HT1080 (cell line): ENCODE measurements at regions not wholly inside any gene's neighbourhood (a gene's known extent, or its start where the extent isn't known, plus 50 kb on each side); places are given as distances from the start of the nearest gene placed in this dataset.

Experiments used
- DNase-seq: peaks from one replicate; pipeline ENCODE4 v3.0.0-alpha.2; 2015; ENCODE audit warnings: low read depth

DNA sequence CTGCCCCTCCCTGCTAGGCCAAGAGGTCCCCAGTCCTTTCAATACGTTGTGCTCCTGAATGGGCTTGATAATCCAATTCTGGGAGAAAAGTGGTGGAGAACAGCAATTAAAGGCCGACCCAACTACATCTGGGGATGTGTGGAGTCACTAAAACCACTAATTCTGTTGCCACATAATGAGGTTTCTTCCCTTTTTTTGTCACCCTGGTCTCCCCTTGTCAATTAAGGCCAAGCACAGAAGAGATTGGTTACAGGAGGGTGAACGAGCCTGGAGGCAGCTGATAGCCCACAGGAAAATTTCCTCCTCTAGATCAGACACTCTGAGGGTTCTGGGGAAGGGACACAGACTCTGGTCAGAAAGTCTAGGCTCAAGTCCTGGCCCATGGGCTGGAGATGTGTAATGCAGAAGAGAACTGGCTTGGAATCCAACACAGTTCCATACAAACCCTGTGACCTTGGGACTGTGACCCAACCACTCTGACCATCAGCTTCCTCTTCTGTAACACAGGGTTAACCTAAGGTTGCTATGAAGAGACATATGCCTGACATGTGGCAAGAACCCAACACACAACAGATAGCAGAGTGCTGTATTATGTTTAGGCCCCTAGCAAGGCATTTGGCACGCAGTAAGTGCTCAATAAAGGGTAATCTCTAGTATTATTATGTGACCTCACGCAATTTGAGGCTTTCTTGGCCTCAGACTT, 146.4 kb downstream of the CHST1 start:
- DNase-seq = no peak

DNA sequence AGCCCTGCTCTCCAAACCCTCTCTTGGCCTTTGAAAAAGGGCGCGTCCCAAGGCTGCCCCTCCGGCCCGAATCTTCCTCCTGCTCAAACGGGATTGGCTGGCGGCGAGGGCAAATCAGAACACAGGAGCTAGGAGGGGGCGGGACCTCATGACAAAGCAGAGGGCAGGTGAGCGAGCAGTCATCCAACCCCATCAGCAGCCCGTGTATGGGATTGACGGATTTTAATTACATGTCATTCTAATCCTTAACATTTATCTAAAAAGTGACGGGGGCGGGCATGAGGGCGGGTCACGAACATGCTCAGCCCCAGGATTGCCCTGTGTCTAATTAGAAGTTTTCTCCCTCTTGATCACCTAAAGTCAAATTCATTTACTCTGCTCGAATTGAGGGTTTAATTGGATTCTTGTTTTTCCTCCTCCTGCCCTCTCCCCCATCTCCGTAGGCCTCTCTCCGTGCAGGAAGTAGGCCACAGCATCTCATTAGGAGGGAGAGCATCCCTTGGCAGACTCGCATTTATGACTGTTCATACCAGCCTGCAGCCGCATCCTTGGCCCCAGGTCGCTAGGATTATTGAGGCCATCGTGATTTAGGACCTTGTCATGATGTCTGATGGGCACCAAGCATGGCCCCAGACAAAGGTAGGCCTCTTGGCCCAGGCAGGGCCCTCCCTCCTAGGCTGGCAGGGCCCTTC, 147.1 kb downstream of the CHST1 start:
- DNase-seq = no peak

DNA sequence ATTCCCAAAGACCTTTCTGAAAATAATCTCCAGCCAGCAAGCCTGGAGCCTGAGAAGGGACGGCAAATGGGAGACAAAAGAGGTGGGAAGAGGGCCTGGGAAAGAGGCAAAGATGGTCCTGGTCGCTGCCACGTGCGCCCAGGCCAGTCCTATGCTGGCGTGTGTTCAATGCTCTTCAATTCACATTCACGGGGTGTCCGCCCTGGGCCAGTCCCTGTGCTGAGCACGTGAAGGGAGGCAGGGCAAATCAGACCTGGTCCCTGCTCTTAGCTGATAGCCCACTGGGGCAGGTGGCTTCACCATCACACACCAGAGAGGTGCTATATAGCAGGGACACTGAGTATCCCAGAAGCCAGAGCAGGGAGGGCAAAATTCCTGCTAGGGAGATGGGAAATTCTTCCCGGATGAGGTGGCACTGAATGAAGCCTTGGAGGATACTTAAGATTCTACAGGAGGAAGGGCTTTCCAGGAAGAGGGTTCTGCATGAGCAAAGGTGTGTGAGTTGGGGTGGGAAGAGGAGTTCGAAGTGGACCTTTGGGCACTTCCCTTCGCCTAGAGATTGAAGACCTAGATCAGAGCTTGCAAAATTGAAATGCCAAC, 148.2 kb downstream of the CHST1 start:
- peak; percentile 6 for DNase-seq

DNA sequence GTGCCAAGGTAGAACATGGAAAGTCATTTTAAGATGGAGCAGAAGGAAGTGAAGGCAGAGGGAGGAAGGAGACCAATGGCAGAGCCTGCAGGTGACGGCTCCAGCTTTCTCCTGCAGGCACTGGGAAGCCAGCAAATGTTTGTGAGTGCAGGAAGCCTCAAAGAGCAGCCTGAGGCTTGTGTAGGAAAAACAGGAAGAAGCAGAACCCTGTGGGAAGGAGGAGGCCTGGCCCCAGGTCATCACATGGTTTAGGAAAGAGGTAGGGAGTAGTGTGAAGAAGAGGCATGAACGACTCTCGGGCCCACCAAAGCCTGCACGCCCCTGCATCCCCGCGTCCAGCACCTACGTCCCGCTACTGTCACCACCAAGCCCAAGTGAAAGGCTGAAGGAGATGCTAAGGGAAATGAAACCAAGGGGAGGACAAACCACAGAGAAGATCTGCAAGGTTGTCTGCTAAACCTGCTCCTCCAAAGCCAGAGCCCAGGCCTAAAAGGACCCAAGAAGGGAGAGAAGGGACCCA, 151.5 kb downstream of the CHST1 start:
- DNase-seq = no peak

DNA sequence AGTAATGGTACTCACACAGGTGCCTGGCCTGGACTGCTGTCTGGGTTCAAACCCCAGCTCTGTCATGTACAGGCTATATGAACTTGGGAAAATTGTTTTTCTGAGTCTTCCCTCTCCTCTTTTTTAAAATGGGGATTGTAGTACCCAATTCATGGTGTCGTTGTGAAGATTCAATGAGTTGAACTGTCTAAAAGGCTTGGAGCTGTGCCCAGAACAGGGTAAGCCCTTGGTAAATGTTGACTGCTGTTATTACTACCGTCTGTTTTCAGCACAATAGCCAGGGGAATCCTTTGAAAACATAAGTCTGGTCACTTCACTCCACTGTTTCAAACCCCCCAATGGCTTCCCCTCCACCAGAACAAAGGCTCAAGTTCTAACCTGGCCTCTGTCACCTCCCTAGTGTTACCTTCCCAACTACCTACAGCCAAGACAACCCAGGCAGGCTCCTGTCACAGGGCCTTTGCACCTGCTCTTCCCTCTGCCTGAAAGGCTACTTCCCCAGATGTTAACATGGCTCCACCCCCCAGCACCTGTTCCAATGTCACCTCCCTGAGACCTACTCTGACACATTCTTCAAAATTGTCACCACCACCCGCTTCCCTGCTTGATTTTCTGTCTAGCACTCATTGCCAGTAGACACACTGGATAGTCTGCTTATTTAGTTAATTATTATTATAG, 152.8 kb downstream of the CHST1 start:
- DNase-seq = no peak

DNA sequence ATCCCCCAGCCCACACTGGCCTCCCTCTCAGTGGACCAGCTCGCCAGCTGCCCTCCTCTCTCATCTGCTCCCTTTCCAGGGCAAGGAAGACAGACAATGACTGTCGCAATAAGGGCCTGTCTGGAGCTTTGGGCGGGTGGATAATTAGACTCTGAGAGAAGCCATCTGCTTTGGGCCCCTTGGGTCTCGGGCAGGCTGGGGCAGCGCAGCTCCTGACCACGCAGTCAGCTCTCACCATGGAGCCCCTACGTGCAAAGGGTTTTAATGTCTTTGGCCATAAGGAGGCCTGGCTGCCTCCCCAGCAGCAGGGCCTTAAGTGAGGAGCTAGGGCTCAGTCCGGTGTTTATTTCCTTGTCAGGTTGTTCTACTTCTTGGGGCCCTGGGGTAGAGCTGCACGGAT, 153.9 kb downstream of the CHST1 start:
- DNase-seq = no peak

DNA sequence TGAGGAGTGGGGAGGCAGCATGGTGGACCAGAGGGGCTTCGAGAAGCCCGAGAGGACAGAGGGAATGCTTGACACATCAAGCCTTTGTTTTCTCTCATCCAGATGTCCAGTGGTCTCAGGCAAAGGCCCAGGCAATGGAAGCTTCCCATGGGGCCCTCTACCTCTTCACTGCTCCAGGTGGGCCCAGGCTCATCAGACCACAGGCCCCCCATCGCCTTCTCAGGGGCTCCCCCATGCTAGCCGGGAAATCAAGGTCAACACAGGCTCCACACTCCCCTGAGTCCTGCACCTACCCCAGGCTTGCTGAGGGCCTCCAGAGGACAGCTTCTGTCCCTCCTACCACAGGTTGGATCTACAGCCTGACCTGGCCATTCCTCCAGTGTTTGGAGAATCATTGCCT, 157.5 kb downstream of the CHST1 start:
- no peak for DNase-seq

DNA sequence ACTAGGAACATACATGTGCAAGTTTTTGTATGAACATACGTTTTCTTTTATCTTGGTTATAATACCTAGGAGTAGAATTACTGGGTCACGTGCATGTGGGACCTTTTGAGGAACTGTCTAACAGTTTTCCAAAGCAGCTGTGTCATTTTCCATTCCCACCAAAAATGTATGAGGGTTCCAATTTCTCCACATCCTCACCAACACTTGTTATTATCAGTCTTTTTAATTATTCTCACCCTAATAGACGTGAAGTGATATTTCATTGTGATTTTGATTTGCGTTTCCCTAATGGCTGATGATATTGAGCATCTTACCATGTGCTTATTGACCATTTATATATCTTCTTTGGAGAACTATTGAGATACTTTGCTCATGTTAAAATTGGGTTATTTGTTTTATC, 162.1 kb downstream of the CHST1 start:
- DNase-seq = no peak

DNA sequence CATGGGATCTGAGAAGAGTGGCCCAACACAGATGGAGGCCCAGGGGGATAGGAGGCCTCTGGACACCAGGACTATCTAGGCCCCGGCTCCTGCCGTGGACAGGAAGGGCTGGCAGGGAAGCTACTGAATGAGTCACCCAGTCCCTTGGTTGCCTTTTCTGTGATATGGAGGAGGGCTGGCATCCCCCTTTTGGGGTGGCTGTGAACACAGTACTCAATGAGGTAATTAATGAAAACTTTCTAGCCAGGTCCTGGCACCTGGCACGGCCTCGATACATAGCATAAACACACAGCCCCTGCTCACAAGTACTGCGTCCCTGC, 163.2 kb downstream of the CHST1 start:
- DNase-seq = no peak

DNA sequence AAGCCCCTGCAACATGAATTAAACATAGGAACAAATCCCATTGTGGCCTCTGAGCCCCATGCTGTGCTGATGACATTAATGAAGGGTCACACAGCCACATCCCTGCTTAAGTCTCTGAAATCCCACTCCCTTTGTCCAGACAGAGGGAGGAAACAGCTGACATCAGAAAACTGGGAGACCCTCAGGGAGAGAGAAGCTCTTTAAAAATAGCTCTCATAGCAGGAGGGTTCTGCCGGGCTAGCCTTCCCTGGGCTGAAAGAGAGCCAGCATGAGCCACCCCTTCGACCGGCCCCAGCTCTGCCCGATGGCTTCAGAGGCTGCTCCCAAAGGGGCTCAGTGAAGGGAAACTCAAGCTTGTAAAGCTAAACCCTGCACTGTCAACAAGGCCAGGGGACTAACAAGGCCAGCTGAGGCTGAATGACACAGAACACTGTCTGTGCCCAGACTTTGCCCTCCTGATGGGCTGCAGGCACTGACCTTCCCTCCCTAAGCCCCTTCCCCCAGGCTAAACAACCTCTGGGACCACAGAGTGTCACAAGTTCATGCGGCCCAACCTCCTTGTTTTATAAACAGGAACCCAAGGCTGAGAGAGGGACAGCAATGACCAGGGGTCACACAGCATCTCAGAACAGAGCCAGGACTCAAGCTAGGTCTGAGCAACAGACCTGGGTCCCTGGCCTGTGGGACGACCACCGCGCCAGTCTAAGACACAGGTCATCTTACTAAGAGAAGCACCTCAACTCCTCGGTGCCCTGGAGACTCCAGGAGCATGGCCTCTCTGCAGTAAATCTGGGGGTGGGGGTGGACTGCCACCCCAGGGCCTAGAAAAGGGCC, 163.8 kb downstream of the CHST1 start:
- no peak for DNase-seq

DNA sequence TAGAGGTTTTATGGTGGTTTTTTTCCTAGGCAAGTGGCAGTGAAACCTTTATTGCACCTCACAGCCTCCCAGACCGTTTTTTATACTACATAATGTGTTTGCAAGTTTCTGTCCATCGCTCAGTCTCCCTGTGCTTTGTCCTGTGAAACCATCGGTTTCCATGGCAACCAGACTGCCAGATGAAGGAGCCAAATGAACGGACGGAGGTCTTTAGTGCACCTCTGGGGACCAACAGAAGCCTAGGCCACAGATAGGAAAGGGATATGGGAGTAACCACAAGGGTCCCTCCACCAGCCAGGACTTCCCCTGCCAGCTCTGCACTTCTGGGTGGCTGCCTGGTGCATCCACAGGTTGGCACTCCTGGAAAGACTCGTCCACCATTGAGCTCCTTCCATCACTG, 165.0 kb downstream of the CHST1 start:
- no peak for DNase-seq

DNA sequence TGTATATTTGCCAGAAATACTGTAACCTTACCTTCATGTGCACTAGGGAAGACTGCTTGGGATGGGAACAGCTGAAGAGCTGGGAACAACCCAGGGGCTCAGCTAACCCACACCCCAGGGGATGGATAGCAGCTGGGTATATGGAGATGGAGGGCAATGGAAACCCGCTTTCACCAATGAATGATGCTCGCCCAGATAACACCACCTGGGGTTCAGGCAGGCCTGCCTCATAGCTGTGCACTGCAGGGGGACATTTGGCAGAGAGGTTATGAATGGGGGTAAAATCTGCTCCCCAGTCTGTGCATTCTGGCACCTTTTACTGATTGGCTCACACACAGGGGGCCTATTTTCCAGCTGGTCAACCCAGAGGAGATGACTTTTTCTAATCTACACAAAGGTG, 170.7 kb downstream of the CHST1 start:
- DNase-seq = no peak

DNA sequence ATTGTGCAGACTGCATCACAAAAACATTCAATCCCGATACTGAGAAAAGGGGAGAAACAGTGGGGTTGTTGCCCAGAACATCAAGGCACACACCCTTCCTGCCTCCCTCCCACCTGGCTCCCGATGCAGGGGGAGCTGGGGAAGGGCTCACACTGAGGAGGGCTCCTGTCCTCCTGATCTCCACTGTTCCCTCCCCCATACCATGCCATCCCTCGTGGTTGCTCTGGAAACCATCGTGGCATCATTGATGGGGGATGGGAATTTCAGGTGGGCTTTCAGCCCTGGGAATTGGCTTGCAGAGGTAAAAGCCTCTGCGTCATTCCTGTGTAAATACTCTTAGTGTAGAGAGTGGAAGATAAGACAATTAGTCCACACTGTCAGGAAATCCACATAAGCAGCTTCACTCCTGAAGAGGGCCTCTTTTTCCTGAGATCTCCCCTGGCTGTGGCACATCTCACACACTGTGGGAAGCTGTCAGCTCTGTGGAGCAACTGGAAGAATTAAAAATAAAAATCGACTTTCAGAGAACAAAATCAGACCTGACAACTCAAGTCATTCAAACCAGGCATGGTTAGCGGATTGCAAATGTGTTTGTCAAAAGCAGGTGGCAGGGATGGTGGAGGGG, 176.0 kb downstream of the CHST1 start:
- DNase-seq = no peak

DNA sequence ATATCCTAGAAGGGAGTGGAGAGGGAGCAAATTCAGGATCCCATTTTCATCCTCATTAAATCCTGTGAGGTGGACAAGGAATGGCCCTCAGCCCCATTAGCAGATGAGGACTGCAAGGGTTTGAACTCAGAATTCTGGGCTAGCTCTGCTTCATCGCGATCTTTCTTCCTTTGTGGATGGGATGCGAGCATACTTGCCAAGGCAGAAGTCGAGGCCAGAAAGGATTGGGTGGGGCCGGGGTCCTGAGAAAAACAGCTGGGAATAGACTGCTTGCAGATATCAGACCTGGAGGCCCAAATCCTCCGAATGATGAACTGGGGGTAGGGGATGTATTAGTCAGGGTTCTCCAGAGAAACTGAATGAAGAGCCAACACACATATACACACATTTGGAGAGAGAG, 179.0 kb downstream of the CHST1 start:
- DNase-seq = no peak

DNA sequence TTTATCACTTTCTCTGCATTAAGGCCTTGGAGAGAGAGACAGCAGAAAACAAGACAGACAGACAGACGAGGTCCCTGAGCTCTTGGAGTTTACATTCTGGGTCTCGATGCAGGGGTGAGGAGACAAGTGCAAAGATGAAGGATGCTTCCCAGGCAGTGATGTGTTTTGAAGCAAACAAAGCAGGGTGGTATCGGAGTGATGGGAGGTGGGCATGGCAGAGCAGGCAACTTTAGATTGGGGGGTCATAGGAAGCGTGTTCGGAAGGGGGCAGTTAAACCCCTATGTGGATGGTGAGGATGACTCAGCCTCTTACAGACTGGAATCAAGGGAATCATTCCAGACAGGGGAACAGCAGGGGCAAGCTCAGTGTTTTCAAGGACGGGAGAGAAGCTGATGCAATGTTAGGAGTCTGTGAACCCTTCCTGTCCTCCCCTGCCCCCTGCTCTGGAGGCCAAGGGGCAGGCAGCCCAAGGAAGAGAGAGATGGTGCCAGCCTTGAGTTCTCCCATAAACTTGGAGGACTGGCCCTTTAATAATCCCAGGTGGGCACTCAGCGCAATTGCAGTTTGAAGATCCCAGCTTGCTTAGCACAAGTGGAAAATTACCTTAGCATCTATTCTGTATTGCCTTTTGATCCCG, 180.2 kb downstream of the CHST1 start:
- DNase-seq = peak; percentile 7

DNA sequence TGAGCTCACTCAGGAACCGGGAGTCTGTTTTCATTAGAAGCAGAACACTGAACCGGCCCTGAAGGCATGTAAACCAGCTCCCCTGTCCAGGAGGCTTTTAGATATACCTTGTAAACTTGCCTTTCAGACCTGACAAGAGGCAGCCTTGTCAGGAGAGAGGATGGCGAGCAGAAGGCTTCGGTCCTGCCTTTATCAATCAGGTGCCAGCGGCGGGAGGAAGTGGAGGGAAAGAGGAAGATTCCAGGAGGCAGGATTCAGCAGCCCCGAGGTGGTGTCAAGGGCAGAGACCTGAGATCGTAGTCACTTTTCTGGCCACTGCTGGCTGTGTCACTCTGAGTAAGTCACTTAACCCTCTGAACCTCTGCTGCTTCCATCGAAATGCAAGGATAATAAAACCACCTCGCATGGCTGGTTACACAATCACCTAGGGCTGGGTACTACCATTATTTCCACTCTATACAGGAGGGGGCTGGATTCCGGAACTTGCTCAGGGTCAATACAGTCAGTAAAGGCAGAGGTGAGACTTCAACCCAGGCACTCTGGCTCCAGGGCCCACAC, 181.0 kb downstream of the CHST1 start:
- DNase-seq = no peak

DNA sequence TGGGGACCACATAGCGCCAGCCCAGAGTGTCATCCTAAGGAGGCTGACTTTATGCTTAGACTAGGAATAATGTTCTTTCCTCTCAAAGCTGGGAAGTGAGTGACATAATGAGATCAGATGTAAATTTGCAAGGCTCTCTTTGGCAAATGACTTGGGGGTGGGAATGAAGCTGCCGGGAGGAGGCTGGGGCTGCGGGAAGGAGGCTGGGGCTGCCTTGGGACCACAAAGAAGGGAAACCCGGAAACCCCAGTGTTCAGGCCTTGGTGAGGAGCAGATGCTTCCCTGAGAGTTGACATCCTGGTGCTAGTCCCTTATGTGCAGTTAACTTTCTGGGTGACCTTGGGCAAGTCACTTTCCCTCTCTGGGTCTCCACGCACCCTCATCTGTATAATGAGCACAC, 182.0 kb downstream of the CHST1 start:
- DNase-seq = no peak

DNA sequence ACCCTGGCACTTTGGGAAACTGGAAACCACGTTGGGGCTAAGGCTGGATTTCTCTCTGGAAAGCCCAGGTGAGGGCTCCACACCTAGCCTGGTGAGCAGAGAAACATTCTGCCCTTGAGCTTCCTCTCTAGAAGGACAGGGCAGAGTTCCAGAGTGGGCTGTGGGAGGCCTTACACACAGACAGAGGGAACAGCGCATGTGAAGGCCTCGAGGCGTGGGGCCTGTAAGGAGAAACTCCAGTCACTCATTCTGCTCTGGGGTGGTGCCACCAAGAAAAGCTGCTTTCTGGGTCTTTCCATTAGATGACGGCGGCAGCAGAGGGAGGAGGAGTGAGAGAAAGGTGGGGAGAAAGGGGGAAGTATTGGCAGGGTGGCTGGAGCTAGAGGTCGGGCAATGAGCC, 183.1 kb downstream of the CHST1 start:
- DNase-seq = no peak

DNA sequence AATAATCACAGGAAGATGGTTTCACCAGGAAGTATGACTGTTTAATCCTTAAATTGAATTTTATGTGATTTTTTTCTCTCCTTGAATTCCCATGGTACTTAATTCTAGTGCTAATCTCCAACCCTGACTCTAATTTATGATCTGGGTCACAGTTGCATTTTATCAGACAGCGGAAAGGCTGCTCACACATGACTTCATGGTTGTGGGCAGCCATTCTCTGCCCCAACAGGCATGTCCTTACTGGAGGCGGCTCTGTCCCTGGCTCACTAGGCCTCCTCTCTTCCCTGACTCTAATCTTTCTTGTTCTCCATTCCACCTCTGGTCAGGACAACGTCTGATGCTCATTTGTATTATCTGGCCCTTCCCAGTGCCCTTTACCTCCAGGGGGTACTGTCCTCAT, 184.4 kb downstream of the CHST1 start:
- DNase-seq = no peak

DNA sequence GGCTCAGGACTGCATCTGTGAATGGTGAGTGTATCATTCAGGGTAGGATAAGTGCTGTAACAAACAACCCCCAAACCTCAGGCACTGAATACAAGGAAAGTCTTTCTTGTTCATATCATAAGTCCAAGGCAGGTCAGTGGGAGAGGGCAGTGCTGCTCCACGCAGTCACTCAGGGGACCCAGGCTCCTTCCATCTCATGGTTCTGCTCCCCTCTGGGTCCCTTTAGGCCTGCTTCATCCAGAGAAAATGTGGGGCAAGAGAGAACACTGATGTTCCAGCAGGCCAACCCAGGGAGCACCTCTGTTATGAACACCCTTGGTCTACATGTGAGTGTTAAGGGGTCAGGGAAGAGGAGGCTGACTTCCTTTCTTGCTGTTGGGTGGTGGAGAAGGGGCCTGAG, 187.8 kb downstream of the CHST1 start:
- DNase-seq = no peak
